ENCODE measurements at regions not wholly inside any gene's neighbourhood (a gene's known extent, or its start where the extent isn't known, plus 50 kb on each side); places are given as distances from the start of the nearest gene placed in this dataset.
"Not testable (repeated sequence)": the region's sequence is repeated elsewhere in the genome, so short reads cannot be mapped to it uniquely, and the experiment has no call there.

- TF ChIP-seq CTCF (IDR thresholded peaks at IDR 0.05; ENCODE audit: low read depth, low read length, missing control alignments): no peak
- H3K4me3 ChIP-seq (replicated peaks; ENCODE audit: low read depth, low read length): no peak overlapping the region
- no peak for DNase-seq (ENCODE audit: extremely low read depth, low read depth)
Measured at GRCh38 chr9:24899463-24899862, 353.8 kb upstream of the IZUMO3 start.

- TF ChIP-seq CTCF (IDR thresholded peaks at IDR 0.05; ENCODE audit: low read depth, low read length, missing control alignments): no peak
- H3K4me3 ChIP-seq (replicated peaks; ENCODE audit: low read depth, low read length): no peak overlapping the region
- no peak for DNase-seq (ENCODE audit: extremely low read depth, low read depth)
Measured at GRCh38 chr9:24897826-24898225, 352.1 kb upstream of the IZUMO3 start.

GRCh38 chr9:24881361-24881760 lies 335.7 kb upstream of the IZUMO3 start:
- no peak for DNase-seq (ENCODE audit: extremely low read depth, low read depth)
- TF ChIP-seq CTCF (IDR thresholded peaks at IDR 0.05; ENCODE audit: low read depth, low read length, missing control alignments): no peak
- no peak overlapping the region for H3K4me3 ChIP-seq (replicated peaks; ENCODE audit: low read depth, low read length)

GRCh38 chr9:24879591-24879990 lies 333.9 kb upstream of the IZUMO3 start:
- no peak for DNase-seq (ENCODE audit: extremely low read depth, low read depth)
- no peak for TF ChIP-seq CTCF (IDR thresholded peaks at IDR 0.05; ENCODE audit: low read depth, low read length, missing control alignments)
- no peak overlapping the region for H3K4me3 ChIP-seq (replicated peaks; ENCODE audit: low read depth, low read length)

- not testable (repeated sequence) for H3K4me3 ChIP-seq (replicated peaks; ENCODE audit: low read depth, low read length); DNase-seq (ENCODE audit: extremely low read depth, low read depth)
Measured at GRCh38 chr9:24856601-24857000, 310.9 kb upstream of the IZUMO3 start.

GRCh38 chr9:24846248-24846912 lies 300.7 kb upstream of the IZUMO3 start:
- no peak overlapping the region for H3K4me3 ChIP-seq (replicated peaks; ENCODE audit: low read depth, low read length)
- TF ChIP-seq CTCF (IDR thresholded peaks at IDR 0.05; ENCODE audit: low read depth, low read length, missing control alignments): no peak
- no peak for DNase-seq (ENCODE audit: extremely low read depth, low read depth)

- TF ChIP-seq CTCF (IDR thresholded peaks at IDR 0.05; ENCODE audit: low read depth, low read length, missing control alignments): no peak
- no peak for DNase-seq (ENCODE audit: extremely low read depth, low read depth)
- no peak overlapping the region for H3K4me3 ChIP-seq (replicated peaks; ENCODE audit: low read depth, low read length)
Measured at GRCh38 chr9:24844217-24844616, 298.5 kb upstream of the IZUMO3 start.

Data from HFF-Myc (cell line).